Activated naive CD4-positive, alpha-beta T cell treated with anti-CD3 and anti-CD28 coated beads, Interleukin-2, amount 10 ng/mL, durations not matched to agents 7 days and 5 days (primary cell): ENCODE measurements at regions not wholly inside any gene's neighbourhood (a gene's known extent, or its start where the extent isn't known, plus 50 kb on each side); places are given as distances from the start of the nearest gene placed in this dataset.
"Not testable (repeated sequence)": the region's sequence is repeated elsewhere in the genome, so short reads cannot be mapped to it uniquely, and the experiment has no call there.

Experiments used
- CTCF ChIA-PET: fragments of 350-600 bp; sonication (Branson Sonifier 250); formaldehyde crosslinking; loops from one replicate; lab custom pipeline; 2021; ENCODE audit warnings: antibody characterized with exemption; lab: Charles Lee
- DNase-seq: peaks from one replicate; pipeline ENCODE4 v3.0.0-alpha.2; 2020
- H3K27ac Mint-ChIP-seq: one replicate; pipeline ENCODE4 v1.8.0; 2021; ENCODE audit warnings: mild to moderate bottlenecking, moderate library complexity, mixed read lengths
- H3K27me3 Mint-ChIP-seq: one replicate; pipeline ENCODE4 v1.8.0; 2021; ENCODE audit warnings: mild to moderate bottlenecking, mixed read lengths
- H3K36me3 Mint-ChIP-seq: one replicate; pipeline ENCODE4 v1.8.0; 2021; ENCODE audit warnings: mixed read lengths
- H3K4me1 Mint-ChIP-seq: one replicate; pipeline ENCODE4 v1.8.0; 2021; ENCODE audit warnings: mixed read lengths
- H3K4me3 Mint-ChIP-seq: one replicate; pipeline ENCODE4 v1.8.0; 2021; ENCODE audit warnings: mild to moderate bottlenecking, moderate library complexity, mixed read lengths
- H3K9me3 Mint-ChIP-seq: one replicate; pipeline ENCODE4 v1.8.0; 2021; ENCODE audit warnings: mixed read lengths

- Mint-ChIP-seq H3K27me3 (peaks cover 5% of the 10 kb centered on the region), H3K4me3 (peak overlapping the region; percentile 86), H3K9me3 (no peaks in the 10 kb centered on the region), H3K4me1 (peaks cover 53% of the 10 kb centered on the region), H3K27ac (peak overlapping the region; percentile 75), H3K36me3 (peaks cover 15% of the 10 kb centered on the region)
- peak; percentile 92 for DNase-seq
- CTCF ChIA-PET: interaction anchor here (0.6 to 1.6 kb wide), 10 partner anchors 11 to 326 kb away, joined by 3 to 5 read pairs (median 4); no protein-coding TSS in a partner anchor
These were observed 116.6 kb upstream of the GRK3 start for GRCh38 chr22:25447686-25448434.

GRCh38 chr22:25448435-25449051 is 115.9 kb upstream of the GRK3 start:
- peaks cover 15% of the 10 kb centered on the region for H3K36me3 Mint-ChIP-seq
- CTCF ChIA-PET: interaction anchor here (0.6 to 1.3 kb wide), 4 partner anchors 45 to 325 kb away, joined by 3 to 4 read pairs (median 3); no protein-coding TSS in a partner anchor
- H3K27me3 Mint-ChIP-seq: peaks cover 5% of the 10 kb centered on the region
- peak overlapping the region; percentile 75 for H3K27ac Mint-ChIP-seq
- peak overlapping the region; percentile 86 for H3K4me3 Mint-ChIP-seq
- DNase-seq: peak; percentile 35
- no peaks in the 10 kb centered on the region for H3K9me3 Mint-ChIP-seq
- H3K4me1 Mint-ChIP-seq: peaks cover 55% of the 10 kb centered on the region

DNA sequence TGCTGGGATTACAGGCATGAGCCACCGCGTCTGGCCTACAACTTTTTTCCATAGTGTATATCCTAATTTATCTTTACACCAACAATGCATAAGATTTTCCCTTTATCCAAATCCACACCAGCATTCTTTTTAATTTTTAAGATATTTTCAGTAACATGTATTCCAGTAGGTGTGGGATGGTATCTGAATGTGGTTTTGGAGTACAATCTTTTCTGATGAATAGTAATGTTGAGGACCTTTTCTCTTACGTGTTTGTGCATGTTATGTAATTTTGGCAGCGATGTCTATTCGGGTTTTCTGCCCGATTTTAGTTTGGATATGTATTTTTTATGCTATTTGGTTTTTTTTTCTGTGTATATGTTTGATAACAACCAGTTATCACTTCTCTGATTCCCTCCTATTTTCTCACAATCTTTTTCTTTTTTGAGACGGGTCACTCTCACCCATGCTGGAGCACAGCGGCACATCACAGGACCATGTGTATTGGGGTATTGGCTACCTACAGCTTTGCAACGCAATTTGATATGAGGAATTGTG is 114.6 kb upstream of the GRK3 start:
- Mint-ChIP-seq H3K4me1 (peaks cover 60% of the 10 kb centered on the region), H3K27ac (no peak overlapping the region), H3K36me3 (peaks cover 25% of the 10 kb centered on the region), H3K9me3 (no peaks in the 10 kb centered on the region), H3K4me3 (peak overlapping the region; percentile 86), H3K27me3 (peaks cover 5% of the 10 kb centered on the region)
- DNase-seq: no peak
- CTCF ChIA-PET: interaction anchor here (1.0 kb wide), 1 partner anchor 12 kb away, joined by 5 read pairs; no protein-coding TSS in a partner anchor

DNA sequence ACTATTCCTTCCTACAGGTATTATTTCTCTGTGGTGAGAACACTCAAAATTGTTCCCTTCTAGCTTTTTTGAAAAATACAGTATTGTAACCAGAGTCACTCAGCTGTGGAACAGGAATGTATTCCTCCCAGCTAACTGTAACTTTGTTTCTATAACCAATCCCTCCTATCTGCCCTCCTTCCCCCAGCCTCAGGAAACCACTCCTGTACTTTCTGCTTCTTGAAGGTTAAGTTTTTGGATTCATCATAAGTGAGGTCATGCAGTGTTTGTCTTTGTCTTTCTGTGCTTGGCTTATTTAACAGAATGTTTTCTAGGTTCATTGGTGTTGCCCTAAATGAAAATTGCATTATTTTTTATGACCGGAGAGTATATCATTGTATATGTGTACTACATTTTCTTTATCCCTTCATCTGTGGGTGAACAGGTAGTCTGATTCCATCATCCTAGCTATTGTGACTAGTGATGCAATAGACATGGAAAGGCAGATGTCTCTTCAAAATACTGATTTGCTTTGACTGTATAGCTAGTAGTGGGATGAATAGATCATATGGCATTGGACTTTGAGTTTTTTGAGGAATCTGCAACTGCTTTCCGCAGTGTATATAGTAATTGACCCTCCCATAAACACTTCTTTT is 112.9 kb upstream of the GRK3 start:
- DNase-seq: no peak
- H3K36me3 Mint-ChIP-seq: peaks cover 31% of the 10 kb centered on the region
- peaks cover 5% of the 10 kb centered on the region for H3K27me3 Mint-ChIP-seq
- peak overlapping the region; percentile 2 for H3K4me3 Mint-ChIP-seq
- H3K4me1 Mint-ChIP-seq: peaks cover 60% of the 10 kb centered on the region
- CTCF ChIA-PET: interaction anchor here (1.2 kb wide), 1 partner anchor 321 kb away, joined by 3 read pairs; no protein-coding TSS in a partner anchor
- H3K27ac Mint-ChIP-seq: no peak overlapping the region
- no peaks in the 10 kb centered on the region for H3K9me3 Mint-ChIP-seq

GRCh38 chr22:25452116-25452700 is 112.3 kb upstream of the GRK3 start:
- no peak overlapping the region for H3K4me3 Mint-ChIP-seq

DNA sequence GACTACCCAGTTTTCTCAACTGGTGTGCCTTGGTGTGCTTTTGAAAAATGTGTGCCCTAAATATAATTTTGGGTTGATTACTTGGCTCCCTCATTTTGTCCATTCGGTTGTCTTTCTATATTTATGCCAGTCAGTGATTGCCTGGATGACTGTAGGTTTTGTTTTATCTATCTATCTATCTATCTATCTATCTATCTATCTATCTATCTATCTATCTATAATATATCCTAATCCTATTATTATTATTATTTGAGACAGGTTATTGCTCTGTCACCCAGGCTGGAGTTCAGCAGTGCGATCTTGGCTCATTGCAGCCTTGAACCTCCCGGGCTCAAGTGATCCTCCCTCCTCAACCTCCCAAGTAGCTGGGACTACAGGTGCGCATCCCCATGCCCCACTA is 111.4 kb upstream of the GRK3 start:
- H3K27ac Mint-ChIP-seq: no peak overlapping the region
- no peaks in the 10 kb centered on the region for H3K9me3 Mint-ChIP-seq
- peaks cover 47% of the 10 kb centered on the region for H3K4me1 Mint-ChIP-seq

More at GRCh38 chr22:25452116-25452700, 112.3 kb upstream of the GRK3 start:
- Mint-ChIP-seq H3K9me3 (no peaks in the 10 kb centered on the region), H3K27ac (no peak overlapping the region), H3K36me3 (peaks cover 34% of the 10 kb centered on the region), H3K27me3 (peaks cover 5% of the 10 kb centered on the region), H3K4me1 (peaks cover 56% of the 10 kb centered on the region)
- DNase-seq: no peak
- CTCF ChIA-PET: no interaction called here

DNA sequence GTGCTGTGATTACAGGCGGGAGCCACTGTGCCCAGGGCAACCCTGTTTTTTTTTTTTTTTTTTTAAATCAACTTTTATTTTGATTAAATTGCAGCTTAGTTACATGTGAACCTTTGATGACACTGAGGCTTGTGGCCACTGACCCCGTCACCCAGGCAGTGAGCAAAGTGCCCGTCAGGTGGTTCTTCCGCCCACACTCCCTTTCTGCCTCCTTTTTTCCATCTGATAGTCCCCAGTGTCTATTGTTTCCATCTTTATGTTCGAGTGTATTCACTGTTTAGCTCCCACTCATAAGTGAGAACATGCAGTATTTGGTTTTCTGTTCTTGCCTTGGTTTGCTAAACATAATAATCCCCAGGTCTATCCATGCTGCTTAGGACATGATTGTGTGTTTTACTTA is 110.9 kb upstream of the GRK3 start:
- Mint-ChIP-seq H3K27ac (no peak overlapping the region), H3K4me3 (no peak overlapping the region), H3K27me3 (no peaks in the 10 kb centered on the region), H3K4me1 (peaks cover 47% of the 10 kb centered on the region), H3K36me3 (peaks cover 35% of the 10 kb centered on the region), H3K9me3 (no peaks in the 10 kb centered on the region)
- DNase-seq: no peak
- CTCF ChIA-PET: interaction anchor here (0.6 kb wide), 1 partner anchor 17 kb away, joined by 4 read pairs; no protein-coding TSS in a partner anchor

More for the DNA sequence above, 111.4 kb upstream of the GRK3 start:
- Mint-ChIP-seq H3K27me3 (no peaks in the 10 kb centered on the region), H3K36me3 (peaks cover 33% of the 10 kb centered on the region), H3K4me3 (no peak overlapping the region)
- CTCF ChIA-PET: interaction anchor here (0.6 kb wide), 1 partner anchor 17 kb away, joined by 4 read pairs; no protein-coding TSS in a partner anchor
- no peak for DNase-seq

- DNase-seq, H3K27ac Mint-ChIP-seq, H3K4me3 Mint-ChIP-seq, H3K27me3 Mint-ChIP-seq, CTCF ChIA-PET, H3K9me3 Mint-ChIP-seq: not testable (repeated sequence)
- H3K4me1 Mint-ChIP-seq: peaks cover 22% of the 10 kb centered on the region
- H3K36me3 Mint-ChIP-seq: peaks cover 55% of the 10 kb centered on the region
These were observed 108.0 kb upstream of the GRK3 start for GRCh38 chr22:25456300-25457043.

DNA sequence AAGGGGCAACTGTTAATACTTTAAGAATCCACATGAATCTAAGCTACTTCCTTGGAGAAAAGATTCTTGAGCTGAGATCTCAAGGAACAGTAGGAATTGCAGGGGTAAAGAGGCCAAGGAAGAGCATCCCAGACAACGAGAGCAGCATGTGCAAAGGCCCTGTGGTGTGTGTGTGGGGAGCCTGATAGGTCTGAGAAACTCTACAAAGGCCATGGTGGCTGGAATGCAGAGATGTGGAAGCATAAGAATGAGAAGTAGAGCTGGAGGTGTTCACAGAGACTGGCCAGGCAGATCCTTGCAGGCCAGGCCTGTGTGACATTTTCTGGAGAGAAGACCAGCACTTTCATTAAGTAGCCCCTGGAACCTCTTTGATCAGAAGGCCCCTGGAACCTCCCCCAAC is 105.8 kb upstream of the GRK3 start:
- Mint-ChIP-seq H3K36me3 (peaks cover 61% of the 10 kb centered on the region), H3K4me1 (peaks cover 10% of the 10 kb centered on the region)
- DNase-seq, H3K4me3 Mint-ChIP-seq, H3K27me3 Mint-ChIP-seq, H3K9me3 Mint-ChIP-seq, H3K27ac Mint-ChIP-seq: not testable (repeated sequence)
- CTCF ChIA-PET: interaction anchor here (0.6 to 2.0 kb wide), 2 partner anchors 241 to 314 kb away, joined by 3 to 7 read pairs; no protein-coding TSS in a partner anchor

DNA sequence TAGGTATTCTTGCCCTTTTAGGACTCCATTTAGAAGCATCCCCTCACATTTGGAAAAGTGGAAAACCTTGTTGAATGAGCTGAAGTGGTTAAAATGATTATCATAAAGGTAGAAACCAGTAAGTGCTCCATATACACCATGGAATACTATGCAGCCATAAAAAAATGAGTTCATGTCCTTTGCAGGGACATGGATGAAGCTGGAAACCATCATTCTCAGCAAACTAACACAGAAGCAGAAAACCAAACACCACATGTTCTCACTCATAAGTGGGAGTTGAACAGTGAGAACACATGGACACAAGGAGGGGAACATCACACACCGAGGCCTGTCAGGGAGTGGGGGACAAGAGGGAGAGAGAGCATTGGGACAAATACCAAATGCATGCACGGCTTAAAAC is 103.8 kb upstream of the GRK3 start:
- not testable (repeated sequence) for H3K27me3 Mint-ChIP-seq, H3K4me1 Mint-ChIP-seq, H3K27ac Mint-ChIP-seq, H3K9me3 Mint-ChIP-seq, H3K4me3 Mint-ChIP-seq, DNase-seq
- peaks cover 54% of the 10 kb centered on the region for H3K36me3 Mint-ChIP-seq
- CTCF ChIA-PET: interaction anchor here (0.9 to 3.1 kb wide), 4 partner anchors 10 to 312 kb away, joined by 3 to 35 read pairs (median 6); no protein-coding TSS in a partner anchor

- no peak overlapping the region for H3K27ac Mint-ChIP-seq
- H3K36me3 Mint-ChIP-seq: peaks cover 59% of the 10 kb centered on the region
- CTCF ChIA-PET: interaction anchor here (0.6 to 3.1 kb wide), 7 partner anchors 11 to 317 kb away, joined by 3 to 35 read pairs (median 3); no protein-coding TSS in a partner anchor
- H3K4me1 Mint-ChIP-seq: peaks cover 14% of the 10 kb centered on the region
- no peak for DNase-seq
- H3K9me3 Mint-ChIP-seq: no peaks in the 10 kb centered on the region
- H3K27me3 Mint-ChIP-seq: no peaks in the 10 kb centered on the region
- H3K4me3 Mint-ChIP-seq: no peak overlapping the region
These were observed 103.2 kb upstream of the GRK3 start for GRCh38 chr22:25461301-25461700.

DNA sequence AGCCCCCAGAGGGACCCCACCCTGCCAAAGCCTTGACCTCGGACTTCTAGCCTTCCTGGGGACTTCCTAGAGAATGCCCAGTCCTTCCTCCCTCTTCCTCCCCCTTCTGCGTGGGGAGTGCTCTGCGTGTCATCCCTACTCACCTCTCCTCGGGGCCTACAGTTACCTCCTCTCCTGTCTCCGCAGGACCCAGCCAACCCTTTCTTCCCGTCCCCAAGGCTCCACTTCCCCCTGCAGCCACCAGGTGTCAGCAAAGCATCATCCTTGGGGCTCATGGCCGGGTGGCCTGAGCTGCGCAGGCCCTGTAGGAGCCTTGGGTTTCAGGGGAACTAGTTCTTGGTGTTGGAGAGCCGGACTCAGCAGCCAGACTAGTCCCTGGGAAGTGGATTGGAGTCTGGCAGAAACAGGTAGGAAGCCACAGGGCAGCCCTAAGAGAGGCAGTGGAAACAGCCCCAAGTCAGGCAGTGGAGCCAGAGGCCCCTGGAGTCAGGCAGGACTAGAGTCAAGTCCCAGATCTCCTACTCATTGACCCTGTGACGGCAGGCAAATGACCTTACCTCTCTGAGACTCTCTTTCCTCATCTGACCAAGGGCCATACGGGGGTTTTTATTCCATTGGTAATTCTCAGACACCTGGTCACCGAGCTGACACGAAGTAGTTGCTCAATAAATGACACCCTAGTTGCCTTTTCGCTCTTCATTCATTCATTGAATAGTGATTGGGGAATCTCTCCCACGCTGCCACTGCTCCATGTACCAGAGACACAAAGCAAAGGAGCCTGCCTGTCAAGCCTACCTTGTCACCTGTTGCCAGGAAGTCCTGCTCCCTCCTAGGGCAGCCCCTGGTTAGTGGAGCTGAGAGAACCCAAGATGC is 101.8 kb upstream of the GRK3 start:
- CTCF ChIA-PET: interaction anchor here (0.6 to 3.1 kb wide), 10 partner anchors 13 to 316 kb away, joined by 3 to 35 read pairs (median 3); no protein-coding TSS in a partner anchor
- Mint-ChIP-seq H3K36me3 (peaks cover 54% of the 10 kb centered on the region), H3K4me1 (peaks cover 14% of the 10 kb centered on the region), H3K27ac (peak overlapping the region; percentile 50)
- not testable (repeated sequence) for H3K27me3 Mint-ChIP-seq, H3K9me3 Mint-ChIP-seq, H3K4me3 Mint-ChIP-seq
- DNase-seq: peak; percentile 84
